Liver (tissue), 3 donors: ENCODE measurements at regions not wholly inside any gene's neighbourhood (a gene's known extent, or its start where the extent isn't known, plus 50 kb on each side); places are given as distances from the start of the nearest gene placed in this dataset.

Experiments used
- CTCF ChIP-seq: fragments of 150-350 bp; IDR thresholded peaks from 2 replicates; pipeline ENCODE4 v1.5.1; 2017; ENCODE audit warnings: improper control_type of control experiment, low read depth, low read length; ENCODE audit not compliant: missing input control
- FOXA1 ChIP-seq: IDR thresholded peaks from 2 replicates; pipeline ENCODE4 v1.6.1; 2016; ENCODE audit warnings: antibody characterized with exemption
- GABPA ChIP-seq, 2 donors: IDR thresholded peaks in 1 of 2; conservative IDR thresholded peaks in 1 of 2; 2 replicates each; pipeline ENCODE4 v1.6.1; 2016; ENCODE audit warnings: antibody characterized with exemption in 2 of 2, mild to moderate bottlenecking in 1 of 2, moderate library complexity in 1 of 2
- JUND ChIP-seq, 2 donors: IDR thresholded peaks; 2 replicates each; pipeline ENCODE4 v1.6.1; 2016; ENCODE audit warnings: antibody characterized with exemption in 2 of 2
- RAD21 ChIP-seq, 2 donors: IDR thresholded peaks; 2 replicates each; pipeline ENCODE4 v1.6.1; 2016; ENCODE audit warnings: antibody characterized with exemption in 2 of 2, mild to moderate bottlenecking in 2 of 2
- REST ChIP-seq: IDR thresholded peaks from 2 replicates; pipeline ENCODE4 v1.6.1; 2016; ENCODE audit warnings: antibody characterized with exemption, mild to moderate bottlenecking
- SP1 ChIP-seq: IDR thresholded peaks from 2 replicates; pipeline ENCODE4 v1.6.1; 2018; ENCODE audit warnings: antibody characterized with exemption, mild to moderate bottlenecking
- YY1 ChIP-seq: IDR thresholded peaks from 2 replicates; pipeline ENCODE4 v1.6.1; 2016; ENCODE audit warnings: antibody characterized with exemption, mild to moderate bottlenecking
- donor health status: healthy.
- donor health status: healthy.

GRCh38 chr2:83823229-83823628, 635.9 kb downstream of the SUCLG1 start:
- no peak for TF ChIP-seq REST
- no peak for TF ChIP-seq CTCF
- TF ChIP-seq SP1, result no peak
- TF ChIP-seq YY1, result no peak
- TF ChIP-seq JUND (IDR thresholded peaks at IDR 0.05), result no peak
- TF ChIP-seq GABPA (IDR thresholded peaks at IDR 0.05 in 1 of 2, conservative IDR thresholded peaks at IDR 0.05 in 1 of 2), result no peak
- TF ChIP-seq RAD21 (IDR thresholded peaks at IDR 0.05), result no peak
- no peak for TF ChIP-seq FOXA1
